A204.1 (cell line): ENCODE measurements at regions not wholly inside any gene's neighbourhood (a gene's known extent, or its start where the extent isn't known, plus 50 kb on each side); places are given as distances from the start of the nearest gene placed in this dataset.
"Not testable (repeated sequence)": the region's sequence is repeated elsewhere in the genome, so short reads cannot be mapped to it uniquely, and the experiment has no call there.

Experiments
- FAIRE-seq: peaks from 2 replicates; lab custom pipeline; 2012; peaks lifted over from hg19 to GRCh38; lab: Jason Lieb, UNC

DNA sequence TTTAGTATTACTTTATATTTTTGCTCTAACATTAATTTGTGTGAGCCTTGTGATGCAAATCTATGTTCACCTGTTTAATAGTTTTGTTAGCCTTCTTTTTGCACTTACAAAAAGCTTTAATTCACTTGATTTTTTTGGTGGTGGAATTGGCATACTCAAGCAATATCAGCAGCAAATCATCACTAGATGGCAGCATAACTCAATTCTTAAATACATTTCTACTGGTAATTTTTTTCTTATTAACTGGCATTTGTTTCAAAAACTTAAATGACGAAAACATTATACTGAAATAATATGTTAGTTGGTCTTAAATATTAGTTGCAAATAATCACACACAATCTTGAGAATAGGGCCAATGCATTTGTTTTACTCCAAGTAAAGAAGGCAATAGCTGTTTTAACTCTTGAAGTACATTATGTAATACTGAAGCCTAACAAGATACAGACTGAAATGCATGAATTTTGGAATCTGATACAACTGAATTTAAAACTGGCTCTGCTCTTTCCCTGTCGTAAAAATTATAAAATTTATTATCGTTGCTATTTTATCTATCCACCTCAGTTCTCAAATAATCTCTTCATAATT, 151.5 kb downstream of the ATXN7L3B start:
- peak; percentile 98 for FAIRE-seq

GRCh38 chr12:74689929-74690328, 152.3 kb downstream of the ATXN7L3B start:
- FAIRE-seq = no peak

GRCh38 chr12:74719447-74719846, 181.8 kb downstream of the ATXN7L3B start:
- no peak for FAIRE-seq

DNA sequence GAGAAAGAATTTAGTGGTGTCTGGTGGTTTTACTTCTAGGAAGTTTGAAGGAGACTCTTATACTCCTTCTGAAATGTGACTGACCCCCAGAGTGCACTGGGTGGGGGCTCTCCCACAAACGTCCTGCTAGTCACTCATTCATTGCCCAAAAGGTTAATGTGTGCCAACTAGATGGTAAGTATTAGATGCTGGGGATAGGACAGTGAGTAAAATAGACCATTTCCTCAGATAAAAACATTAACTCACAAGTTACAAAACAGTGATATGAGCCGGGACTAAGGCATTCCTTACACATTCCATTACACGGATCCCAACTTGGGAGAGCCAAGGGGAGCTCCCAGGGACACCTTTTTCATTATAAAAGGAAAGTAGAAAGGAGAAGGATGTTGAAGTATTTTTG, 185.1 kb downstream of the ATXN7L3B start:
- FAIRE-seq = no peak

DNA sequence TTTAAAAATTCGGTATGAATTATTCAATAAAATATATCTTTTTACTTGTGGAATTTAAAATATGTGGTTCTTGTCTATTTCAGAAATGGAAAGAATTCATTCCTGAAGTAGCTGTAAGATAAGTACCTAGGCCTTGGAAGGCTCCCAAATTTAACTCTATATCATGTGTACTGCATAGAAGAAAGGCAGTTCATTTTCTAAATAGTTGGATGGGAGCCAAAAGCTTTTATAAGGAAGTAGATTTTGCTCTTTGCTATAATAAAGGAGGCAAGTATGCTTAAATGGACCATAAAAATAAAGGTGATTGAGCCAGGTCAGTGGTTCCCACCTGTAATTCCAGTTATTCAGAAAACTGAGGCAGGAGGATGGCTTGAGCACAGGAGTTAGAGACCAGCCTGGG, 187.5 kb downstream of the ATXN7L3B start:
- no peak for FAIRE-seq

GRCh38 chr12:74728006-74728405, 190.4 kb downstream of the ATXN7L3B start:
- no peak for FAIRE-seq

DNA sequence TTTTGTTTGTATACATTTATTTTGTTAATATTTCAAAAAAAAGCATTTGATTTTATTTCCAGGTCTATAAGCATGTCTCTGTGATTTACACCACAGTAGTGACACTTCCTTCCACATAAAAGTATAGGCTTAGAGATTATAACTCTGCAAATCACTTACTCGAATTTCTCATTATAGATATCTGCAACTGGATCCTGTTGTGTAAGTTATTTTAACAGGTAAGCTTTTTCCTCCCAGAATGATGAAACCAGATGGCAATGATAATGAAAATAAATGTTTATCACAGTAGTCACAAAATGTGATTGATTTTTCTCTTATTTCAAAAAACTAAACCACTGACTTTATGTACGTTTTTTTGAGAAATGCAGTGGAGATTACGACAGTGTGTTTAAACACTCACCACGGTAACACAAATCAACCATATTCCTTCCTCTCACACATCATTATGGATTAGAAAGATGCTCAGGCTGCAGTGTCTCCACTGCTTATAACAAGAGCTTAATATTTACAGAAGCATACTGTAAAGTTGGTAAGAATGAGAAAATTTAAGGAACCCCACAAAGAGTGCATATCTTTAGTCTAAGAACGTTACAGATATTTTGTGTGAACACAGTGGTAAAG, 194.6 kb downstream of the ATXN7L3B start:
- FAIRE-seq = no peak

GRCh38 chr12:74732826-74733225, 195.2 kb downstream of the ATXN7L3B start:
- FAIRE-seq = no peak

GRCh38 chr12:74741112-74741511, 203.5 kb downstream of the ATXN7L3B start:
- no peak for FAIRE-seq

- FAIRE-seq = peak; percentile 96
Measured at GRCh38 chr12:74747305-74747704, 209.7 kb downstream of the ATXN7L3B start.

GRCh38 chr12:74751441-74751840, 213.8 kb downstream of the ATXN7L3B start:
- FAIRE-seq = no peak

- no peak for FAIRE-seq
Measured at GRCh38 chr12:74752215-74752614, 214.6 kb downstream of the ATXN7L3B start.

DNA sequence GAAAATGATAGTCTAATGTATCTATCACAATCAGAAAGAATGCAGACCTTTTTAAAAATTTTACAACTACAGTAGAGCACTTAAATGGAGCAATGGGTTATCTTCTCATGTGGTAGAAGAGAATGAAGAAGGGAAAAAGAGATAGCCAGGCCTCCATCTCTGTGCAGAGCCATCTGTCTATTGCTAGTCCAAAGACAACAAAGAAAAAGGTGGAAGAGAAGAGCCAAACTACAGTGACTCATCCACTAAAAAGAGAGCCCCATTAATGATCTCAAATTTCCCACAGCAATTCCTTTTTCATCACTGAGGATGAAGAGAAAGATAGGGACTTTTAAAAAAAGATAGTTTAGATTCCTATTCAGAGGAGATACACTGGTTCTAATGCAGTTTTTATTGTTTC, 232.9 kb downstream of the ATXN7L3B start:
- no peak for FAIRE-seq

- no peak for FAIRE-seq
Measured at GRCh38 chr12:74775276-74775675, 237.6 kb downstream of the ATXN7L3B start.

- FAIRE-seq = no peak
Measured at GRCh38 chr12:74776378-74776777, 238.7 kb downstream of the ATXN7L3B start.

- FAIRE-seq = no peak
Measured at GRCh38 chr12:74780182-74780849, 242.7 kb downstream of the ATXN7L3B start.

DNA sequence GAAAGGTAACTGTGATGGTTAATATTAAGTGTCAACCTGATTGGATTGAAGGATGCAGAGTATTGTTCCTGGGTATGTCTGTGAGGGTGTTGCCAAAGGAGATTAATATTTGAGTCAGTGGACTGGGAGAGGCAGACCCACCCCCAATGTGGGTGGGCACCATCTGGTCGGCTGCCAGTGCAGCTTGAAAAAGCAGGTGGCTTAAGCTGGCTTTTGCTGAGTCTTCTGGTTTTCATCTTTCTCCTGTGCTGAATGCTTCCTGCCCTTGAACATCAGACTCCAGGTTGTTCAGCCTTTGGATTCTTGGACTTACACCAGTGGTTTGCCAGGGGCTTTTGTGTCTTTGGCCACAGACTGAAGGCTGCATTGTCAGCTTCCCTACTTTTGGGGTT, 243.2 kb downstream of the ATXN7L3B start:
- not testable (repeated sequence) for FAIRE-seq

- no peak for FAIRE-seq
Measured at GRCh38 chr12:74781991-74782485, 244.4 kb downstream of the ATXN7L3B start.

DNA sequence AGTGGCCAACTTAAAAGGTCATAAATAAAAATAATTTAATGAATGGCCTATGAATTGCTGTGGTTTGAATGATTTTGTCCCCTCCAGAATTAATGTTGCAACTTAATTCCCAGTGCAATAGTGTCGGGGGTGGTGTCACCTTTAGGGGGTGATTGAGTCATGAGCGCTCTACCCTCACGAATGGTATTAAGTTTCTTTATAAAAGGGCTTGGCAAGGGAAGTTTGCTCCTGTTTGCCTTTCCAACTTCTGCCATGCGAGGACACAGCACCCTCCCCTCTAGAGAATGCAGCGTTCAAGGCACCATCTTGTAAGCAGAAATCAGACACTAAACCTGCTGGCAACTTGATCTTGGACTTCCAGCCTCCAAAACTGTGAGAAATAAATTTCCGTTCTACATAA, 253.3 kb downstream of the ATXN7L3B start:
- no peak for FAIRE-seq

- FAIRE-seq = no peak
Measured at GRCh38 chr12:74791365-74791764, 253.7 kb downstream of the ATXN7L3B start.

DNA sequence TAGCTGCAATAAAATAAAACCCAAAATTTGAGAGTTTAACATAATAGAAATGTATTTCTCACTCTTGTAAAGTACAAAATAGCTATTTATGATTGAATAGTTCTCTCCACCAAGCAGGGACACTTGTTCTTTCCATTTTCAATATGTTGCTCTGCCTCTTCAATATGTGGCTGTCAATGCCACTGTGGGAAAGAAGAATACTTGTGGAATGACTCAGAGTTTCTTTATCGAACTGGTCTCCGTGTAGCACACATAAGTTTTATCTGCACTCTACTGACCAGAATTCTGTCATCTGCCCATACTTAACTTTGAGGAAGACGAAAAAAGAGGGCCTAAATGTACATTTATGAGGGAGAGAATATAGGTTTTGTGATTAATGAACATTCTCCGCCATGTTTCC, 256.9 kb downstream of the ATXN7L3B start:
- no peak for FAIRE-seq

DNA sequence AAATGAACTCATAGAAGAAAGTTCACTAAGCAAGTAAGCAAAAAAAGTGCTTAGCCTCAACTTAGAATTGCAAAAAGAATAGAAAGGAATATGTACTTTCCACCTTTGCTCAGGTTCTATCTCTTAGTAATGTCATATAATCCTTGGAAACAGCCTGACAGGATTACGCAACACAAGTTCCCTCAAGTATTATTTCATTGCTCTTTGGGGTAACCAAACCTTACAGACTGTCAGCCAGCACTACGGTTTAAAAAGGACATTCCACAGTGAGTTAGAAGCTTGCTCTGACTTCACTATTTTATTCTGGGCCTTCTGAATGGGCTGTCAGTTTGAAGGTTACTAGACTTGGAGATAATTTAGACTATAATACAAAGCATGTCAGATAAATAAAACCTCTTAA, 264.0 kb downstream of the ATXN7L3B start:
- FAIRE-seq = no peak

- FAIRE-seq = no peak
Measured at GRCh38 chr12:74816398-74817175, 279.0 kb downstream of the ATXN7L3B start.
